Natural killer cell (primary cell): ENCODE measurements at regions not wholly inside any gene's neighbourhood (a gene's known extent, or its start where the extent isn't known, plus 50 kb on each side); places are given as distances from the start of the nearest gene placed in this dataset.

Experiments
- ATAC-seq, 3 donors: fragments of 150-1000 bp in 2 of 3; fragments of 200-7000 bp in 1 of 3; cut with Tn5 transposase; 1 replicate in 1 of 3; 2 replicates in 2 of 3; pipeline ENCODE4 v1.10.0; 2021; ENCODE audit warnings: mild to moderate bottlenecking in 2 of 3, moderate library complexity in 2 of 3
- DNase-seq, 2 donors: peaks; one replicate each; pipeline versions ENCODE4 v3.0.0 to v3.0.0-alpha.2; 2013 to 2021; ENCODE audit warnings: mixed read lengths in 1 of 2
- H3K27ac ChIP-seq: one replicate; pipeline ENCODE4 v1.5.1; 2013; ENCODE audit warnings: mild to moderate bottlenecking, low read length
- H3K27me3 ChIP-seq: one replicate; pipeline ENCODE4 v1.6.1; 2013; ENCODE audit warnings: low read length; ENCODE audit not compliant: control insufficient read depth, insufficient read depth
- H3K36me3 ChIP-seq: one replicate; pipeline ENCODE4 v1.6.1; 2013; ENCODE audit warnings: low read length; ENCODE audit not compliant: control insufficient read depth, insufficient read depth
- H3K4me1 ChIP-seq: one replicate; pipeline ENCODE4 v1.6.1; 2013; ENCODE audit warnings: low read length; ENCODE audit not compliant: control insufficient read depth, insufficient read depth
- H3K4me3 ChIP-seq: one replicate; pipeline ENCODE4 v1.5.1; 2013; ENCODE audit warnings: low read length
- H3K9me3 ChIP-seq: one replicate; pipeline ENCODE4 v1.6.1; 2013; ENCODE audit warnings: low read length; ENCODE audit not compliant: control insufficient read depth, insufficient read depth
- H3K27ac Mint-ChIP-seq, 2 donors: one replicate each; pipeline ENCODE4 v1.8.0; 2022; ENCODE audit warnings: mild to moderate bottlenecking in 2 of 2, mixed read lengths in 2 of 2, moderate library complexity in 1 of 2
- H3K27me3 Mint-ChIP-seq, 2 donors: one replicate each; pipeline ENCODE4 v1.8.0; 2022; ENCODE audit warnings: low read depth in 2 of 2, mixed read lengths in 2 of 2
- H3K36me3 Mint-ChIP-seq: one replicate; pipeline ENCODE4 v1.8.0; 2022; ENCODE audit warnings: mixed read lengths
- H3K4me1 Mint-ChIP-seq, 2 donors: one replicate each; pipeline ENCODE4 v1.8.0; 2022; ENCODE audit warnings: mixed read lengths in 2 of 2
- H3K4me3 Mint-ChIP-seq: one replicate; pipeline ENCODE4 v1.8.0; 2022; ENCODE audit warnings: mild to moderate bottlenecking, moderate library complexity, mixed read lengths
- H3K9me3 Mint-ChIP-seq, 2 donors: one replicate each; pipeline ENCODE4 v1.8.0; 2022; ENCODE audit warnings: mixed read lengths in 2 of 2
- WGBS: methylation state at CpG from one replicate; pipeline ENCODE4 v1.1.7; 2013; ENCODE audit warnings: missing lambda C conversion rate; ENCODE audit not compliant: insufficient coverage; 5-methylcytosine and 5-hydroxymethylcytosine counted together
- intact Hi-C: fragments of 100-400 bp; cut with micrococcal nuclease; formaldehyde crosslinking; loops from one replicate; pipeline ENCODE4 v1.14.2; 2022
- TF ChIP-seq, protein P1 (sequence below): fragments of 200-600 bp; IDR thresholded peaks from one replicate; pipeline ENCODE4 v1.8.0; 2022; ENCODE audit warnings: antibody characterized with exemption

DNA sequence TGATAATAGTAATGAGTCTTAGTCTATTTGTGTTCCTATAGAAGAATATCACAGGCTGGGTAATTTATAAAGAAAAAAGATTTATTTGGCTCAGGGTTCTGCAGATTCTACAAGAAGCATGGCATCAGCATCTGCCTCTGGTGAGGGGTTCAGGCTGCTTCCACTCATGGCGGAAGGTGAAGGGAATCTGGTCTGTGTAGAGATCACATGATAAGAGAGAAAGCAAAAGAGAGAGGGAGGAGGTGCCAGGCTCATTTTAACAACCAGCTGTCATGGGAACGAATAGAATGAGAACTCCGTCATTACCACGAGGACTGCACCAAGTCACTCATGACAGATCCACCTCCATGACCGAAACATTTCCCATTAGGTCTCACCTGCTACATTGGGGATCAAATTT, 664.0 kb upstream of the SGO1 start:
- peaks cover 6 to 10% of the 10 kb centered on the region in 2 donors for H3K9me3 Mint-ChIP-seq
- Histone ChIP-seq H3K36me3 (no peaks in the 10 kb centered on the region), H3K4me1 (no peaks in the 10 kb centered on the region), H3K27me3 (no peaks in the 10 kb centered on the region), H3K27ac (no peak overlapping the region), H3K9me3 (no peaks in the 10 kb centered on the region), H3K4me3 (no peak overlapping the region)
- intact Hi-C loops = no loop called here
- H3K27me3 Mint-ChIP-seq = no peaks in the 10 kb centered on the region
- no peak overlapping the region for H3K4me3 Mint-ChIP-seq
- no peaks in the 10 kb centered on the region for H3K4me1 Mint-ChIP-seq
- DNase-seq (no peak), ATAC-seq (no peak)
- peaks cover 7% of the 10 kb centered on the region for H3K36me3 Mint-ChIP-seq
- WGBS = 91% methylated on average over 5 of the region's 5 CpGs
- TF ChIP-seq, protein P1, sequence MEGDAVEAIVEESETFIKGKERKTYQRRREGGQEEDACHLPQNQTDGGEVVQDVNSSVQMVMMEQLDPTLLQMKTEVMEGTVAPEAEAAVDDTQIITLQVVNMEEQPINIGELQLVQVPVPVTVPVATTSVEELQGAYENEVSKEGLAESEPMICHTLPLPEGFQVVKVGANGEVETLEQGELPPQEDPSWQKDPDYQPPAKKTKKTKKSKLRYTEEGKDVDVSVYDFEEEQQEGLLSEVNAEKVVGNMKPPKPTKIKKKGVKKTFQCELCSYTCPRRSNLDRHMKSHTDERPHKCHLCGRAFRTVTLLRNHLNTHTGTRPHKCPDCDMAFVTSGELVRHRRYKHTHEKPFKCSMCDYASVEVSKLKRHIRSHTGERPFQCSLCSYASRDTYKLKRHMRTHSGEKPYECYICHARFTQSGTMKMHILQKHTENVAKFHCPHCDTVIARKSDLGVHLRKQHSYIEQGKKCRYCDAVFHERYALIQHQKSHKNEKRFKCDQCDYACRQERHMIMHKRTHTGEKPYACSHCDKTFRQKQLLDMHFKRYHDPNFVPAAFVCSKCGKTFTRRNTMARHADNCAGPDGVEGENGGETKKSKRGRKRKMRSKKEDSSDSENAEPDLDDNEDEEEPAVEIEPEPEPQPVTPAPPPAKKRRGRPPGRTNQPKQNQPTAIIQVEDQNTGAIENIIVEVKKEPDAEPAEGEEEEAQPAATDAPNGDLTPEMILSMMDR = no peak
- H3K27ac Mint-ChIP-seq = no peak overlapping the region

DNA sequence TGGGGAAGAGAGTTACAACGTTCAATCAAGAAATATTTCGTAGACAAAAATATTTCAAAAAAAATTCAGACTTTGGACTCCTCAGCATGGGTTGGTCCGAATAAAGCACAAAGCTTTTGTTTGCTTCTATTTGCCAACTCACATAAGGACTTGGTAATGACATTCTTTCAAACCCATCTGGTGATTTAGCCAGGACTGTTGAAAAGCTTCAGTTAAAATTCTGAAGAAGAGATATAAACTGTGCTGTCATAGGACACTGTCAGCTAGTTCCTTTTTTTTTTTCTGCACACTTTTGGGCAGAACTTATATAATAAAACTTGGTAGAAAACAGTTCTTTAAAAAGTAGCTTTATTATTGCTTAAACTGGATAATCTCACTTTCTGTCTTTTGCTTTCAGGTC, 660.8 kb upstream of the SGO1 start:
- Histone ChIP-seq H3K27ac (no peak overlapping the region), H3K36me3 (no peaks in the 10 kb centered on the region), H3K27me3 (no peaks in the 10 kb centered on the region), H3K9me3 (no peaks in the 10 kb centered on the region), H3K4me3 (no peak overlapping the region), H3K4me1 (no peaks in the 10 kb centered on the region)
- WGBS = 92% methylated on average over 3 of the region's 3 CpGs
- intact Hi-C loops = no loop called here
- peaks cover 7% of the 10 kb centered on the region for H3K36me3 Mint-ChIP-seq
- H3K27ac Mint-ChIP-seq = no peak overlapping the region
- ATAC-seq (no peak), DNase-seq (no peak)
- H3K27me3 Mint-ChIP-seq = no peaks in the 10 kb centered on the region
- H3K4me3 Mint-ChIP-seq = no peak overlapping the region
- H3K4me1 Mint-ChIP-seq = no peaks in the 10 kb centered on the region
- TF ChIP-seq, protein P1 = no peak
- peaks cover 13 to 18% of the 10 kb centered on the region in 2 donors for H3K9me3 Mint-ChIP-seq

DNA sequence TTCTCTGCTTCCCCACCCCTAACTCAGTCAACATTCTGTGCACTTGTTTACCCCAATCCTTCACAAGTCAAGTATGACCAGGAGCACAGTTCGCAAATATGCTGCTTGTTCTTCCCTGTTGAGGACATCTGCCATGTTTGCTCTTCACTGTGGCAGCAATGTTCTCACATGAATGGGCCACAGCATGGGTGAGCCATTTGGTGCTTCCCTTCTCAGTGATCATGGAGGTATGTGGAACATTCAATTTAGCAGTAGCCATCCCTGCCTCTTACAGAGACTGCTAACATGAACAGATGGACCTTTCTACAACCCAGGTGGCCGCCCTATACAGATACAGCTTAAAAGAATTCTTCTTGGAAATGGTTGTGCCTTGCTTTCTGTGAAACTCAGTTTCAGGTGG, 660.1 kb upstream of the SGO1 start:
- H3K27ac Mint-ChIP-seq = no peak overlapping the region
- TF ChIP-seq, protein P1 = no peak
- no peak overlapping the region for H3K4me3 Mint-ChIP-seq
- H3K27me3 ChIP-seq = no peaks in the 10 kb centered on the region
- H3K4me1 Mint-ChIP-seq = no peaks in the 10 kb centered on the region
- no peak for ATAC-seq
- H3K27me3 Mint-ChIP-seq = no peaks in the 10 kb centered on the region
- no peaks in the 10 kb centered on the region for H3K36me3 ChIP-seq
- DNase-seq = no peak
- peaks cover 14 to 19% of the 10 kb centered on the region in 2 donors for H3K9me3 Mint-ChIP-seq
- no peak overlapping the region for H3K4me3 ChIP-seq
- intact Hi-C loops = no loop called here
- H3K27ac ChIP-seq = no peak overlapping the region
- peaks cover 7% of the 10 kb centered on the region for H3K36me3 Mint-ChIP-seq
- WGBS = 87% methylated on average over 2 of the region's 2 CpGs
- H3K9me3 ChIP-seq = no peaks in the 10 kb centered on the region
- H3K4me1 ChIP-seq = no peaks in the 10 kb centered on the region

DNA sequence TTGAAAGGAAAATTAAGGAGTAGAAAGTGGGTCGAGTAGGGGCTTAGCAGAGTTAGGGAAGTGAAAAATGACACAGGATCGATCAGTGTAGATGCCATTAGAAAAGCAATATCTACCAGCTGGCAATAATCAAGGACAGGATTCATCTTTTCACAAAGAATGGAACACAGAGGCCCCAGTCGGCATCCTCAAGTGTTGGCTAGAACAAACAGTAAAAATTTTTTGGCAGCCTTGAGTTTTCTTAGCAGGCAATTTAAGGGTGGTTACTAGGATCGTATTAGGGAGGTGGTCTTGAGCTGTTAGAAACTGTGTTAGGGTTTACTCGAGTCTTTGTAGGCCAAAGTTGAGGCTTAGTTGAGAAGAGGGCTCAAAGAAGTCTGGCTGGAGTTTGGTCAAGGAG, 658.8 kb upstream of the SGO1 start:
- TF ChIP-seq, protein P1 = no peak
- Mint-ChIP-seq H3K4me3 (no peak overlapping the region), H3K4me1 (no peaks in the 10 kb centered on the region), H3K27ac (no peak overlapping the region), H3K36me3 (peaks cover 3% of the 10 kb centered on the region), H3K9me3 (peaks cover 13 to 20% of the 10 kb centered on the region in 2 donors), H3K27me3 (no peaks in the 10 kb centered on the region)
- H3K4me1 ChIP-seq = no peaks in the 10 kb centered on the region
- intact Hi-C loops = no loop called here
- H3K9me3 ChIP-seq = no peaks in the 10 kb centered on the region
- no peak overlapping the region for H3K4me3 ChIP-seq
- 77% methylated on average over 5 of the region's 5 CpGs for WGBS
- DNase-seq (no peak), ATAC-seq (no peak)
- H3K27me3 ChIP-seq = no peaks in the 10 kb centered on the region
- no peaks in the 10 kb centered on the region for H3K36me3 ChIP-seq
- H3K27ac ChIP-seq = no peak overlapping the region
